Activated T-cell treated with anti-CD3 and anti-CD28 coated beads, Interleukin-2, amount 50 U/mL, for 4 hours (primary cell): ENCODE measurements at regions not wholly inside any gene's neighbourhood (a gene's known extent, or its start where the extent isn't known, plus 50 kb on each side); places are given as distances from the start of the nearest gene placed in this dataset.
A peak's percentile ranks its signal among the peaks of the same experiment; 100 is the strongest.

ENCODE experiments used
- ATAC-seq, 2 donors: fragments of 200-7000 bp; cut with Tn5 transposase; one replicate each; pipeline ENCODE4 v1.10.0; 2021
- DNase-seq: peaks from one replicate; pipeline ENCODE4 v3.0.0-alpha.2; 2020
- H3K27me3 Mint-ChIP-seq: one replicate; pipeline ENCODE4 v1.8.0; 2021; ENCODE audit warnings: low read depth, mixed read lengths
- H3K36me3 Mint-ChIP-seq: one replicate; pipeline ENCODE4 v1.8.0; 2022; ENCODE audit warnings: mixed read lengths; ENCODE audit not compliant: insufficient read depth
- H3K4me1 Mint-ChIP-seq: one replicate; pipeline ENCODE4 v1.8.0; 2021; ENCODE audit warnings: low read depth, mixed read lengths
- H3K4me3 Mint-ChIP-seq: one replicate; pipeline ENCODE4 v1.8.0; 2021; ENCODE audit warnings: mild to moderate bottlenecking, moderate library complexity, mixed read lengths
- H3K9me3 Mint-ChIP-seq: one replicate; pipeline ENCODE4 v1.8.0; 2021; ENCODE audit warnings: mixed read lengths

DNA sequence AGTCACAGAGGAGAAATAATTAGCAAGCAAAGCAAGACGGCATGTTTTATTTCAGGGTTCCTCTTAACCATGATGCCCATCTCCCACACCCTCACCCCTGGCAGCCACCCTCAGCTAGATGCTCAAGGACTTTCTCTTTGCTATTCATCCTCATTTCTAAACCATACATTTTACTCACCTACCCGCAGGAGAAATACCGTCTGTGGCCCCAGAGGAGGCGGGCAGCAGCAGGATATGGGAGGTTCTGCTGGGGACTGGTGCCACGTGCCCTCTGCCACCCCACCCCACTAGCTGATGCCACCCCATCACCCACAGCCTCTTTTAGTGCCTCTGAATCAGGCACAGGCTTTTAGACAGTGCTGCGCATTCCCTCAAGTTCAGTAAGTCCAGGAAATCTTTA is 168.7 kb upstream of the ITGB1 start:
- no peaks in the 10 kb centered on the region for H3K36me3 Mint-ChIP-seq
- peaks cover 83% of the 10 kb centered on the region for H3K4me1 Mint-ChIP-seq
- no peak overlapping the region for H3K4me3 Mint-ChIP-seq
- peak; percentile 56 to 59 for ATAC-seq
- no peaks in the 10 kb centered on the region for H3K27me3 Mint-ChIP-seq
- H3K9me3 Mint-ChIP-seq = no peaks in the 10 kb centered on the region
- no peak for DNase-seq

GRCh38 chr10:33125522-33126517 is 167.8 kb upstream of the ITGB1 start:
- Mint-ChIP-seq H3K4me3 (no peak overlapping the region), H3K4me1 (peaks cover 86% of the 10 kb centered on the region), H3K9me3 (no peaks in the 10 kb centered on the region), H3K27me3 (no peaks in the 10 kb centered on the region), H3K36me3 (no peaks in the 10 kb centered on the region)
- DNase-seq (no peak), ATAC-seq (peak; percentile 59 to 73)

DNA sequence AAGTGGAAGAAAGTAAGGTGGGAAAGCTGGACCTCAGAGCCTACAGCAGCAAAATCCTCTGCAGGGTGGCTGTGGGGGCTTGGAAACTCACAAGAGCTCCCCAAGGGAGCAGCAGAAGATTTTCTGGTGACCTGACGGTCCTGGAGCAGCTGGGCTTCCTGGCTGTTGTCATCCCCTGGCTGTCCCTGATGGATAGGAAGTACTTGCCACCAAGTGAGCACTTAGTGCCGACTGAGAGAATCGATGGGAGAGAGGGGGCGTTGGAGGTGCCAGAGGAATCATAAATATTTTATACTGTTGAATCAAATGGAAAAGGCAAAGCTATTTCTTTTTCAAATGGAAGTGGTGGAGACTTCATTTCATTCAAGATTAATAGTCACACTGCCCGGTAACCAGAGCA is 167.1 kb upstream of the ITGB1 start:
- H3K4me1 Mint-ChIP-seq = peaks cover 87% of the 10 kb centered on the region
- DNase-seq (no peak), ATAC-seq (no peak)
- H3K36me3 Mint-ChIP-seq = no peaks in the 10 kb centered on the region
- no peaks in the 10 kb centered on the region for H3K27me3 Mint-ChIP-seq
- H3K9me3 Mint-ChIP-seq = no peaks in the 10 kb centered on the region
- H3K4me3 Mint-ChIP-seq = no peak overlapping the region

- peaks cover 85% of the 10 kb centered on the region for H3K4me1 Mint-ChIP-seq
- DNase-seq (no peak), ATAC-seq (no peak)
- no peaks in the 10 kb centered on the region for H3K9me3 Mint-ChIP-seq
- H3K4me3 Mint-ChIP-seq = no peak overlapping the region
- no peaks in the 10 kb centered on the region for H3K27me3 Mint-ChIP-seq
- no peaks in the 10 kb centered on the region for H3K36me3 Mint-ChIP-seq
These were observed 165.7 kb upstream of the ITGB1 start for GRCh38 chr10:33123680-33124079.

- no peak for DNase-seq
- Mint-ChIP-seq H3K9me3 (no peaks in the 10 kb centered on the region), H3K4me1 (peaks cover 89% of the 10 kb centered on the region)
These were observed 164.2 kb upstream of the ITGB1 start for GRCh38 chr10:33122014-33122809.

DNA sequence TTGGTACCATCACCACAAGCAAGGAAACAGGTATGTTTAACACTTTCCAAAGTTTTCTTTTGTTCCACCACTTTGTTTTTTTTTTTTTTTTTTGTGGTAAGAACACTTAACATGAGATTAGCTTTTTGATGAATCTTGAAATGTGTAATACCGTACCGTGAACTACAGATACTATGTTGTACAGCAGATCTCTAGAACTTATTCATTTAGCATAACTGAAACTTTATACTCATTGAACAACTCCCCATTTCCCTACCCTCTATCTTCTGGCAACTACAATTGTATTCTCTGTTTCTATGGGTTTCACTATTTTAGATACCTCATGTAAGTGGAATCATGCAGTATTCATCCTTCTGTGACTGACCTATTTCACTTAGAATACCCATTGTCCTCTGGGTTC is 162.7 kb upstream of the ITGB1 start:
- no peaks in the 10 kb centered on the region for H3K9me3 Mint-ChIP-seq
- H3K4me3 Mint-ChIP-seq = no peak overlapping the region
- no peaks in the 10 kb centered on the region for H3K27me3 Mint-ChIP-seq
- DNase-seq (no peak), ATAC-seq (peak; percentile 88 to 94)
- H3K4me1 Mint-ChIP-seq = peaks cover 89% of the 10 kb centered on the region
- H3K36me3 Mint-ChIP-seq = no peaks in the 10 kb centered on the region

More at GRCh38 chr10:33122014-33122809, 164.2 kb upstream of the ITGB1 start:
- Mint-ChIP-seq H3K36me3 (no peaks in the 10 kb centered on the region), H3K27me3 (no peaks in the 10 kb centered on the region), H3K4me3 (no peak overlapping the region)
- ATAC-seq = no peak

GRCh38 chr10:33120275-33120674 is 162.2 kb upstream of the ITGB1 start:
- Mint-ChIP-seq H3K4me3 (no peak overlapping the region), H3K4me1 (peaks cover 89% of the 10 kb centered on the region), H3K36me3 (no peaks in the 10 kb centered on the region), H3K27me3 (no peaks in the 10 kb centered on the region), H3K9me3 (no peaks in the 10 kb centered on the region)
- DNase-seq (no peak), ATAC-seq (peak; percentile 8 to 11)

- Mint-ChIP-seq H3K4me3 (peak overlapping the region; percentile 48), H3K27me3 (no peaks in the 10 kb centered on the region), H3K4me1 (peaks cover 94% of the 10 kb centered on the region), H3K9me3 (no peaks in the 10 kb centered on the region), H3K36me3 (no peaks in the 10 kb centered on the region)
- ATAC-seq = no peak
- DNase-seq = no peak
These were observed 159.8 kb upstream of the ITGB1 start for GRCh38 chr10:33117816-33118215.

DNA sequence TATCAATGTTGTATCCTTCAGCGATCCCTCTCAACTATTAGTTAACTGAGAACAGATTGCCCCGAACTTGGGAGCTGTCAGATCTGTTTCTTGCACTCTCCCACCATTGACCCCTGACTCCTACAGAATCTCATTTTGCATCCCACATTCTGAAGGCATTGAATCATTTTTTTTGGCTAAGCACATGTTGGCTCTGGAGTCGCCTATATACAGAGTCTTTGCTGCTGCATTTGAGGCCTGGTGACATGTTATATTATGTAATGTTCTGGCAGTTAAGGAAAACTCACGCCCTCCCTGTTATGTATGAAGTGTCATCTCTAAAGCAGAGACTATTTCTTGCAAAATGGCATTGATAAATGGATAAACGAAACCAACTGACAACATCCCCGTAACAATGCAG is 159.2 kb upstream of the ITGB1 start:
- no peaks in the 10 kb centered on the region for H3K9me3 Mint-ChIP-seq
- H3K4me3 Mint-ChIP-seq = peak overlapping the region; percentile 48
- H3K27me3 Mint-ChIP-seq = no peaks in the 10 kb centered on the region

GRCh38 chr10:33115738-33116719 is 158.0 kb upstream of the ITGB1 start:
- no peak for DNase-seq
- H3K9me3 Mint-ChIP-seq = no peaks in the 10 kb centered on the region
- H3K27me3 Mint-ChIP-seq = no peaks in the 10 kb centered on the region
- peaks cover 92% of the 10 kb centered on the region for H3K4me1 Mint-ChIP-seq
- H3K36me3 Mint-ChIP-seq = no peaks in the 10 kb centered on the region
- peak; percentile 29 to 35 for ATAC-seq
- peak overlapping the region; percentile 68 for H3K4me3 Mint-ChIP-seq

More for the DNA sequence above, 159.2 kb upstream of the ITGB1 start:
- Mint-ChIP-seq H3K36me3 (no peaks in the 10 kb centered on the region), H3K4me1 (peaks cover 94% of the 10 kb centered on the region)
- ATAC-seq = no peak
- no peak for DNase-seq

DNA sequence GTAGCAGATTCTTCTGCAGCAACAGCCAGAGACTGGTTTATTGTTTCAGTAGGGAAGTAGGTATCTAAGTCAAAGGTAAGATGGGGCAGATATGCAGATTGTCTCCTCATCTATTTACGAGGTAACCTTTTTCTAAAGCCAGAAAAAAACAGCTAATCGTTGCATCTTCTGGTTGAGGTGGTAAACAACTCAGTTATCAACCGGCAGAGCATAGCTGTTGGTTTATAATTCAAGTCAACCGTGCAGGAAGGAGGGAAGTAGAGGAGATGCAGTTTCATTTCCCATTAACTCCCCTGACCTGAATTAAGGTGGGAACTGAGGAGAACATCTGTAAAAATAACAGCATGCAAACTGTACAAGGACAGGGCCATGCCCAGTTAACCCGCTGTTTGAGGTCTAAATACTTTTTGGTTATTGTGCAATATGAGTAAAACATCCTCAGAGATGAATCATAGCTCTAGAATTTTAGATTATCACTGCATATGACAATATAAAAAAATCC is 156.5 kb upstream of the ITGB1 start:
- Mint-ChIP-seq H3K4me3 (peak overlapping the region; percentile 55), H3K27me3 (no peaks in the 10 kb centered on the region), H3K4me1 (peaks cover 92% of the 10 kb centered on the region), H3K9me3 (no peaks in the 10 kb centered on the region), H3K36me3 (no peaks in the 10 kb centered on the region)
- DNase-seq = no peak
- ATAC-seq = no peak

DNA sequence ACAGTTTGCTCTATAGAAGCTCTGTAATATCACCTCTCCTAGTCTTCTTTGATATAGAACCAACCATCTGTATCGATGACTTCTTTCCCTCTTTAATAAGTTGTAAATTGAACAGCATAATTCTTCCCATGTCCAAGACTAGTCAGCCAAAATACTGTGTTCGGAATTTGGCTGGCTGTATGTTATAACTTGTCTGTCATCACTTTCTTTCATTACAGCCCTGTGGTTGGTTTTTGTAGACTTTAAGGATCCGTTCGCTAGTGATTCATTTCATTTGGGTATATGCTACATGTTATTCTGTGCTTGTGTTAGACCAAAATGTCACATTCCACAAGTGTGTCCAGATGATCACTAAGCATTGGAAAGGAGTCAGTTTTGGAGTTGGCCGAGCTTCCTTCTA is 155.4 kb upstream of the ITGB1 start:
- H3K36me3 Mint-ChIP-seq = no peaks in the 10 kb centered on the region

GRCh38 chr10:33112831-33113455 is 154.9 kb upstream of the ITGB1 start:
- H3K9me3 Mint-ChIP-seq = no peaks in the 10 kb centered on the region
- H3K27me3 Mint-ChIP-seq = no peaks in the 10 kb centered on the region
- ATAC-seq = no peak
- no peak overlapping the region for H3K4me3 Mint-ChIP-seq
- no peaks in the 10 kb centered on the region for H3K36me3 Mint-ChIP-seq
- H3K4me1 Mint-ChIP-seq = peaks cover 94% of the 10 kb centered on the region
- no peak for DNase-seq

More for the DNA sequence above, 155.4 kb upstream of the ITGB1 start:
- no peaks in the 10 kb centered on the region for H3K27me3 Mint-ChIP-seq
- DNase-seq (no peak), ATAC-seq (no peak)
- H3K9me3 Mint-ChIP-seq = no peaks in the 10 kb centered on the region
- peak overlapping the region; percentile 29 for H3K4me3 Mint-ChIP-seq
- peaks cover 95% of the 10 kb centered on the region for H3K4me1 Mint-ChIP-seq
